ENCODE measurements at regions not wholly inside any gene's neighbourhood (a gene's known extent, or its start where the extent isn't known, plus 50 kb on each side); places are given as distances from the start of the nearest gene placed in this dataset.

GRCh38 chr3:188090620-188091309 is 63.2 kb upstream of the LPP start:
- DNase-seq (ENCODE audit: low spot score): no peak
- Histone ChIP-seq H3K9ac (ENCODE audit: low read depth in 1 of 2, low read length in 2 of 2) (no peak overlapping the region), H3K9me3 (ENCODE audit: control insufficient read depth in 4 of 4, low read length in 3 of 4) (no peaks in the 10 kb centered on the region), H3K4me1 (ENCODE audit: control insufficient read depth in 4 of 4, insufficient read depth in 4 of 4, low read length in 3 of 4) (no peaks in the 10 kb centered on the region), H3K27me3 (ENCODE audit: control insufficient read depth in 4 of 4, insufficient read depth in 4 of 4, low read length in 3 of 4) (no peaks in the 10 kb centered on the region), H3K36me3 (ENCODE audit: control insufficient read depth in 4 of 4, insufficient read depth in 3 of 4, low read depth in 1 of 4, low read length in 3 of 4) (no peaks in the 10 kb centered on the region), H3K27ac (ENCODE audit: low read depth in 1 of 2, low read length in 2 of 2) (no peak overlapping the region), H3K4me3 (ENCODE audit: low read depth in 1 of 3, low read length in 3 of 3) (no peak overlapping the region)
- 85% methylated on average over 10 of the region's 10 CpGs for WGBS
- TF ChIP-seq EGR1 (IDR thresholded peaks at IDR 0.05; ENCODE audit: low read depth in 2 of 2): no peak
- no peak for TF ChIP-seq ATF3 (IDR thresholded peaks at IDR 0.05)
- no peak for TF ChIP-seq REST (IDR thresholded peaks at IDR 0.05)
- TF ChIP-seq JUND (IDR thresholded peaks at IDR 0.05): no peak
- TF ChIP-seq, protein P1, sequence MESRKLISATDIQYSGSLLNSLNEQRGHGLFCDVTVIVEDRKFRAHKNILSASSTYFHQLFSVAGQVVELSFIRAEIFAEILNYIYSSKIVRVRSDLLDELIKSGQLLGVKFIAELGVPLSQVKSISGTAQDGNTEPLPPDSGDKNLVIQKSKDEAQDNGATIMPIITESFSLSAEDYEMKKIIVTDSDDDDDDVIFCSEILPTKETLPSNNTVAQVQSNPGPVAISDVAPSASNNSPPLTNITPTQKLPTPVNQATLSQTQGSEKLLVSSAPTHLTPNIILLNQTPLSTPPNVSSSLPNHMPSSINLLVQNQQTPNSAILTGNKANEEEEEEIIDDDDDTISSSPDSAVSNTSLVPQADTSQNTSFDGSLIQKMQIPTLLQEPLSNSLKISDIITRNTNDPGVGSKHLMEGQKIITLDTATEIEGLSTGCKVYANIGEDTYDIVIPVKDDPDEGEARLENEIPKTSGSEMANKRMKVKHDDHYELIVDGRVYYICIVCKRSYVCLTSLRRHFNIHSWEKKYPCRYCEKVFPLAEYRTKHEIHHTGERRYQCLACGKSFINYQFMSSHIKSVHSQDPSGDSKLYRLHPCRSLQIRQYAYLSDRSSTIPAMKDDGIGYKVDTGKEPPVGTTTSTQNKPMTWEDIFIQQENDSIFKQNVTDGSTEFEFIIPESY (IDR thresholded peaks at IDR 0.05): no peak
- no peak for TF ChIP-seq SP1 (IDR thresholded peaks at IDR 0.05)
- TF ChIP-seq NR2F2 (IDR thresholded peaks at IDR 0.05): no peak
- TF ChIP-seq, protein P2, sequence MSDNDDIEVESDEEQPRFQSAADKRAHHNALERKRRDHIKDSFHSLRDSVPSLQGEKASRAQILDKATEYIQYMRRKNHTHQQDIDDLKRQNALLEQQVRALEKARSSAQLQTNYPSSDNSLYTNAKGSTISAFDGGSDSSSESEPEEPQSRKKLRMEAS (IDR thresholded peaks at IDR 0.05): no peak
- no peak for TF ChIP-seq RXRA (IDR thresholded peaks at IDR 0.05)
- no peak for TF ChIP-seq TAF1 (conservative IDR thresholded peaks at IDR 0.05)
- TF ChIP-seq CTCF (IDR thresholded peaks at IDR 0.05; ENCODE audit: low read depth, low read length, missing input control): no peak
- no peak for TF ChIP-seq GABPA (IDR thresholded peaks at IDR 0.05 in 1 of 2, conservative IDR thresholded peaks at IDR 0.05 in 1 of 2)
- no peak for TF ChIP-seq HNF4A (conservative IDR thresholded peaks at IDR 0.05)
- no peak for TF ChIP-seq RAD21 (IDR thresholded peaks at IDR 0.05)
- TF ChIP-seq HNF4G (IDR thresholded peaks at IDR 0.05): no peak
- no peak for TF ChIP-seq FOXA2 (IDR thresholded peaks at IDR 0.05)

Data from liver (tissue), 8 donors.